A549 (cell line): ENCODE measurements at regions not wholly inside any gene's neighbourhood (a gene's known extent, or its start where the extent isn't known, plus 50 kb on each side); places are given as distances from the start of the nearest gene placed in this dataset.

Experiments
- ATAC-seq, 2 experiments: fragments of 200-7000 bp in 1 of 2; fragments of >200 bp in 1 of 2; cut with Nextera tagmentation in 1 of 2; cut with Tn5 transposase in 1 of 2; 3 replicates each; pipeline versions ENCODE4 v1.8.0 to v1.9.1; 2018 to 2020; ENCODE audit warnings: mild to moderate bottlenecking in 1 of 2, moderate library complexity in 1 of 2
- CTCF ChIA-PET: fragments of 300-600 bp; sonication (Branson Sonifier 250); formaldehyde crosslinking; extraction: SDS; loops from one replicate; lab custom pipeline; 2021; ENCODE audit warnings: antibody characterized with exemption, inconsistent platforms; lab: Yijun Ruan, JAX
- POLR2A ChIA-PET: fragments of 350-600 bp; formaldehyde crosslinking; extraction: SDS; loops from one replicate; lab custom pipeline; 2021; ENCODE audit warnings: antibody characterized with exemption, inconsistent platforms; lab: Yijun Ruan, JAX
- DNase-seq, 2 experiments: peaks; one replicate each; pipeline versions ENCODE4 v3.0.0 to v3.0.0-alpha.2; 2011 to 2016; ENCODE audit warnings: low read depth in 1 of 2, low spot score in 1 of 2
- FAIRE-seq: peaks from 2 replicates; lab custom pipeline; 2011; peaks lifted over from hg19 to GRCh38; lab: Jason Lieb, UNC
- H3K27ac ChIP-seq, 2 experiments: fragments of >200 bp; sonication (Bioruptor Twin); formaldehyde crosslinking; 3 replicates each; pipeline ENCODE4 v1.5.1; 2016 to 2017
- H3K4me1 ChIP-seq: fragments of >200 bp; sonication (Bioruptor Twin); formaldehyde crosslinking; 3 replicates; pipeline ENCODE4 v1.6.1; 2016
- H3K4me2 ChIP-seq: fragments of >200 bp; sonication (Bioruptor Twin); formaldehyde crosslinking; 3 replicates; pipeline ENCODE4 v1.6.1; 2016
- H3K4me3 ChIP-seq: fragments of >200 bp; sonication (Bioruptor Twin); formaldehyde crosslinking; 3 replicates; pipeline ENCODE4 v1.5.1; 2016
- H3K9me3 ChIP-seq: fragments of >200 bp; sonication (Bioruptor Twin); formaldehyde crosslinking; 3 replicates; pipeline ENCODE4 v1.6.1; 2016
- BHLHE40 ChIP-seq: IDR thresholded peaks from 2 replicates; pipeline ENCODE4 v1.6.1; 2012; ENCODE audit warnings: low read depth, low read length, inconsistent platforms
- CBX2 ChIP-seq: fragments of 200-600 bp; sonication (generic); IDR thresholded peaks from 2 replicates; pipeline ENCODE4 v1.6.1; 2016; ENCODE audit warnings: low read depth, mild to moderate bottlenecking, borderline replicate concordance
- CBX8 ChIP-seq: fragments of 200-600 bp; sonication (generic); IDR thresholded peaks from 2 replicates; pipeline ENCODE4 v1.6.1; 2016
- CHD2 ChIP-seq: fragments of 150-350 bp; IDR thresholded peaks from 2 replicates; pipeline ENCODE4 v1.6.1; 2014; ENCODE audit warnings: low read length; ENCODE audit not compliant: partially characterized antibody
- EHMT2 ChIP-seq: fragments of 200-600 bp; sonication (generic); IDR thresholded peaks from 2 replicates; pipeline ENCODE4 v1.6.1; 2016; ENCODE audit warnings: antibody characterized with exemption, low read depth, mild to moderate bottlenecking, moderate library complexity
- EP300 ChIP-seq, 2 experiments: fragments of >200 bp; sonication (Bioruptor Twin); formaldehyde crosslinking; IDR thresholded peaks; 2 replicates in 1 of 2; 3 replicates in 1 of 2; pipeline ENCODE4 v1.6.1; 2016 to 2017
- FOSL2 ChIP-seq, 2 experiments: fragments of 450-650 bp in 1 of 2; fragments of >200 bp in 1 of 2; sonication (Bioruptor Twin) in 1 of 2; formaldehyde crosslinking; IDR thresholded peaks; 2 replicates each; pipeline versions ENCODE4 v1.5.0 to v1.6.1; 2016 to 2020; ENCODE audit warnings: mild to moderate bottlenecking in 1 of 2, moderate library complexity in 1 of 2
- FOXS1 ChIP-seq: fragments of 250-450 bp; sonication (Bioruptor Pico); IDR thresholded peaks from 2 replicates; pipeline ENCODE4 v1.5.0; 2020; ENCODE audit warnings: mild to moderate bottlenecking, moderate library complexity
- GATA3 ChIP-seq: IDR thresholded peaks from 2 replicates; pipeline ENCODE4 v1.6.1; 2012; ENCODE audit warnings: borderline replicate concordance
- HOXB5 ChIP-seq: fragments of 250-450 bp; sonication (Bioruptor Pico); IDR thresholded peaks from 2 replicates; pipeline ENCODE4 v1.5.0; 2020; ENCODE audit warnings: mild to moderate bottlenecking, moderate library complexity
- JUN ChIP-seq, 2 experiments: fragments of >200 bp; sonication (Bioruptor Twin); formaldehyde crosslinking; IDR thresholded peaks; 2 replicates in 1 of 2; 3 replicates in 1 of 2; pipeline ENCODE4 v1.6.1; 2016 to 2017
- JUNB ChIP-seq: fragments of >200 bp; sonication (Bioruptor Twin); formaldehyde crosslinking; IDR thresholded peaks from 2 replicates; pipeline ENCODE4 v1.6.1; 2016
- KDM5A ChIP-seq: fragments of 200-600 bp; sonication (generic); IDR thresholded peaks from 2 replicates; pipeline ENCODE4 v1.6.1; 2016; ENCODE audit warnings: antibody characterized with exemption, mild to moderate bottlenecking
- MYC ChIP-seq: IDR thresholded peaks from 2 replicates; pipeline ENCODE4 v1.6.1; 2012; ENCODE audit warnings: mild to moderate bottlenecking, inconsistent platforms, low read length, improper control_type of control experiment, borderline replicate concordance
- NPAS2 ChIP-seq: fragments of 250-450 bp; sonication (Bioruptor Pico); IDR thresholded peaks from 2 replicates; pipeline ENCODE4 v1.8.0; 2022; ENCODE audit warnings: mild to moderate bottlenecking, moderate library complexity, borderline replicate concordance
- NR3C1 ChIP-seq: fragments of >200 bp; sonication (Bioruptor Twin); formaldehyde crosslinking; IDR thresholded peaks from 3 replicates; pipeline ENCODE4 v1.6.1; 2017
- RARB ChIP-seq: fragments of 250-450 bp; sonication (Bioruptor Pico); IDR thresholded peaks from 2 replicates; pipeline ENCODE4 v1.8.0; 2021; ENCODE audit warnings: mild to moderate bottlenecking, moderate library complexity
- RCOR1 ChIP-seq: fragments of 150-350 bp; IDR thresholded peaks from 2 replicates; pipeline ENCODE4 v1.6.1; 2014; ENCODE audit warnings: antibody characterized with exemption, low read length, low read depth
- RNF2 ChIP-seq: fragments of 200-600 bp; sonication (generic); IDR thresholded peaks from 2 replicates; pipeline ENCODE4 v1.6.1; 2016; ENCODE audit warnings: low read depth, mild to moderate bottlenecking, antibody characterized with exemption, moderate library complexity, borderline replicate concordance
- SMC3 ChIP-seq: fragments of >200 bp; sonication (Bioruptor Twin); formaldehyde crosslinking; IDR thresholded peaks from 3 replicates; pipeline ENCODE4 v1.6.1; 2018; ENCODE audit warnings: inconsistent platforms
- TFCP2L1 ChIP-seq: fragments of 250-450 bp; sonication (Bioruptor Pico); IDR thresholded peaks from 2 replicates; pipeline ENCODE4 v1.5.0; 2021; ENCODE audit warnings: mild to moderate bottlenecking
- TP53 ChIP-seq: fragments of 250-450 bp; sonication (Bioruptor Pico); IDR thresholded peaks from 2 replicates; pipeline ENCODE4 v1.5.0; 2021; ENCODE audit warnings: mild to moderate bottlenecking, moderate library complexity
- ZNF302 ChIP-seq: fragments of 250-450 bp; sonication (Bioruptor Pico); IDR thresholded peaks from 2 replicates; pipeline ENCODE4 v1.9.0; 2021; ENCODE audit warnings: inconsistent platforms, mild to moderate bottlenecking, moderate library complexity
- ZSCAN20 ChIP-seq: fragments of 250-450 bp; sonication (Bioruptor Pico); IDR thresholded peaks from 2 replicates; pipeline ENCODE4 v1.8.0; 2022; ENCODE audit warnings: mild to moderate bottlenecking, moderate library complexity
- WGBS: methylation state at CpG from one replicate; pipeline ENCODE4 v1.1.6; 2017; ENCODE audit errors: missing lambda C conversion rate; 5-methylcytosine and 5-hydroxymethylcytosine counted together
- TF ChIP-seq, protein P1 (sequence below): fragments of >200 bp; sonication (Bioruptor Twin); formaldehyde crosslinking; IDR thresholded peaks from 3 replicates; pipeline ENCODE4 v1.5.1; 2016
- TF ChIP-seq, protein P2 (sequence below): IDR thresholded peaks from 2 replicates; pipeline ENCODE4 v1.6.1; 2012

DNA sequence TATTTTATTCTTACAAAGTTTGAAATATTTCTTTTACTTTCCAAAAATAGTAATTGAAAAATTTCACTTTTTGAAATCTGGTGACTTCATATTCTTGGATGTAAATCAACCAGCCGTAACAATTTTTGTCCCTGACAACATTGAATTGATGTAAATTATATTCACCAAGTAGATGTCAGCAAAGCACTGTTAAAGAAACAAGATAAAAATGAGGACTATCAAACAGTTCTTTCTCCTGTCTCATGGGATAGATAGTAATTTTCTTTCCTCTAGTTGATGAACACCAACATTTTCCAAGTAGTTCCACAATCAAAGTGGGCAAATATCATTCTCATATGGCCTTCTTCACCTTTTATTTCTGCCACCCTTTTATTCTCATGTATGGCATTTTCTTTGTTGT is 1461.9 kb downstream of the MAT2B start:
- CTCF ChIA-PET, result no interaction called here
- TF ChIP-seq SMC3, result no peak
- TF ChIP-seq TFCP2L1, result no peak

DNA sequence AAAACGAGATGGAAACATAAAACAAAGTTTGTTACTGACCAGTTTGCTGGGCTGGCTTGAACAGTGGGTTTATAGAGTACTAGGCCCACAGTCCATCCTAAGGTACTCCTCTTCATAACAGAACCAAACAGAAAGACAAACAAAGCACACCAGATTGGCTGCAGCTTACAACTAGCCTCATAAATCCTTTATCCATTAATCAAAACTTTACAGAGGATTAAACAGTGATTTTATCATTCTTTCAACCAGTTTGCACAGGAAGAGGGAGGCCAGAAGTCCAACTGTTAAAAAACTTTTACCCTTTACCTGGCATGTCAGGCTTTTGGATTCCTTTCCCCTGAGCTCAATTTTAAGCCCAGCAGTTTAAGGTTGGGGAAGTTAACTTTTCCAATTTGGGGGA is 1467.6 kb downstream of the MAT2B start:
- DNase-seq (no peak), ATAC-seq (no peak), FAIRE-seq (no peak)
- TF ChIP-seq HOXB5 (CRISPR knock-in tag) (no peak), KDM5A (no peak), FOXS1 (no peak), ZSCAN20 (CRISPR knock-in tag) (no peak), NPAS2 (CRISPR knock-in tag) (no peak), CBX8 (no peak), RCOR1 (no peak), EP300 (IDR thresholded peaks at IDR 0.05) (no peak), JUN (IDR thresholded peaks at IDR 0.05) (no peak), CHD2 (no peak), RARB (CRISPR knock-in tag) (no peak)
- TF ChIP-seq, protein P1, sequence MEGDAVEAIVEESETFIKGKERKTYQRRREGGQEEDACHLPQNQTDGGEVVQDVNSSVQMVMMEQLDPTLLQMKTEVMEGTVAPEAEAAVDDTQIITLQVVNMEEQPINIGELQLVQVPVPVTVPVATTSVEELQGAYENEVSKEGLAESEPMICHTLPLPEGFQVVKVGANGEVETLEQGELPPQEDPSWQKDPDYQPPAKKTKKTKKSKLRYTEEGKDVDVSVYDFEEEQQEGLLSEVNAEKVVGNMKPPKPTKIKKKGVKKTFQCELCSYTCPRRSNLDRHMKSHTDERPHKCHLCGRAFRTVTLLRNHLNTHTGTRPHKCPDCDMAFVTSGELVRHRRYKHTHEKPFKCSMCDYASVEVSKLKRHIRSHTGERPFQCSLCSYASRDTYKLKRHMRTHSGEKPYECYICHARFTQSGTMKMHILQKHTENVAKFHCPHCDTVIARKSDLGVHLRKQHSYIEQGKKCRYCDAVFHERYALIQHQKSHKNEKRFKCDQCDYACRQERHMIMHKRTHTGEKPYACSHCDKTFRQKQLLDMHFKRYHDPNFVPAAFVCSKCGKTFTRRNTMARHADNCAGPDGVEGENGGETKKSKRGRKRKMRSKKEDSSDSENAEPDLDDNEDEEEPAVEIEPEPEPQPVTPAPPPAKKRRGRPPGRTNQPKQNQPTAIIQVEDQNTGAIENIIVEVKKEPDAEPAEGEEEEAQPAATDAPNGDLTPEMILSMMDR, result no peak
- POLR2A ChIA-PET, result no interaction called here
- no peak overlapping the region for H3K4me3 ChIP-seq
- H3K4me2 ChIP-seq, result no peak overlapping the region
- H3K4me1 ChIP-seq, result no peaks in the 10 kb centered on the region
- H3K9me3 ChIP-seq, result 0 out of 3 replicates have a peak, but pooled peaks cover 4% of the 10 kb centered on the region
- CTCF ChIA-PET, result no interaction called here
- H3K27ac ChIP-seq, result no peak overlapping the region
- 0% methylated on average over 1 of the region's 1 CpG for WGBS

More for the DNA sequence above, 1461.9 kb downstream of the MAT2B start:
- H3K27ac ChIP-seq, result no peak overlapping the region
- no peak for ATAC-seq
- no peak overlapping the region for H3K4me2 ChIP-seq
- H3K4me3 ChIP-seq, result no peak overlapping the region
- H3K9me3 ChIP-seq, result no peaks in the 10 kb centered on the region
- 14% methylated on average over 1 of the region's 1 CpG for WGBS
- no peak for DNase-seq
- H3K4me1 ChIP-seq, result no peaks in the 10 kb centered on the region
- POLR2A ChIA-PET, result no interaction called here
- no peak for FAIRE-seq

DNA sequence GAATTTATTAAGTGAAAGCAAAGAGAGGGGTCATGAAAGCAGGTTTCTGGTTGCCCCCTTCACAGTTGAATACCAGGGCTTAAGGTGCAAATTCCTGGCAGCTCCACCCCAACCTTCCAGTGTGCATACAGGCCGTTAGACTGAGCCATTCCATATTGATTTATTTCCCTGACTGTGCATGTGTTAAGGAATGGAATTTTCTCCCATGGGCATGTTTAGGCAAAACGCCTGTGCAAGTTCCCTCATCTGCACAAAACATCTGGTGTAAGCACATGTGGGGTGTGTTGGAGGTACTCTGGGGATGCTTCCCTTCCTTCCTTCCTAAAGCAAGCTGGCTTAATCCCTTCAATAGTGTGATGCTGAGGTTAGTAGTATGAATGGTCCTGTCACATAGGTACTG is 1470.6 kb downstream of the MAT2B start:
- POLR2A ChIA-PET, result no interaction called here
- Histone ChIP-seq H3K4me2 (no peak overlapping the region), H3K4me3 (no peak overlapping the region), H3K27ac (no peak overlapping the region), H3K9me3 (0 out of 3 replicates have a peak, but pooled peaks cover 4% of the 10 kb centered on the region), H3K4me1 (no peaks in the 10 kb centered on the region)
- CTCF ChIA-PET, result no interaction called here
- no peak for TF ChIP-seq NPAS2 (CRISPR knock-in tag)
- FAIRE-seq (no peak), DNase-seq (no peak), ATAC-seq (no peak)
- WGBS, result 0% methylated on average over 2 of the region's 2 CpGs

DNA sequence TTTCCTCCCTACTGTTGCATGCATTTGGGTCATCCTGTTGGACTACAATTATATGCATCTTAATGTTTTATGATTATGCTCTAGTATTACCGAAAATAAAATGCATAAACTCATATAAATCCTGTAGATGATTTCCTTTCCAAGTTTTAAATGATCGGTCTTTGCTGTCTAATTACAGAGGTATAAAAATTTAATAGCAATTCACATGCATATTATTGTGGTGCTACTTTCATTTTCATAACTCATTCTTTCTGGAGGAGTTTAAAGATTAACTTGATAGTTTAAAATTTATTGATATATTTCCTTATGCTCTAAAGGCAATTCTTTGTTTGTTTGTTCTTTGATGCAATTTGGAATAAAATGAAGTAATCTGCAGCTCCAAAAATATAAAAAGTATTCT is 1475.1 kb downstream of the MAT2B start:
- no peak for FAIRE-seq
- no peak overlapping the region for H3K27ac ChIP-seq
- 22% methylated on average over 2 of the region's 2 CpGs for WGBS

DNA sequence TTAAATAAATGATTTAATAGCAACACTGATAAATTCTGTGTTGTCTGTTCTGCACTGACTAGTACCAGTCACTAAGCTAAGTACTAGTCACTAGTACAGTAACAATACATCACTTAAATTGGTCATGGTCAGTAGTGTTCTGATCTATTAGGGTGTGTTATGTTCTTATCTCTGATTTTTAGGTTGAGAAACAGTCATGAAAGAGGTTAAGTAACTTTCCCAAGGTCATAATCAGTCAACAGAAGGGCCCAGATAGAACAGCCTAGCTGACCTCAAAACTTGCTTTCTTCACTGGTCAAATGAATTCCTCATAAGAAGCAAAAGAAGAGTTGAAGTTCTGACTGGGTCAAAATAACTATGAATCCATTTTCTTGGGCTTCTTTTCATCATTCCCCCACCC is 1492.7 kb downstream of the MAT2B start:
- no peak for DNase-seq
- no peak for FAIRE-seq
- no peak for ATAC-seq
- no peak overlapping the region for H3K27ac ChIP-seq
- no peak overlapping the region for H3K4me2 ChIP-seq
- TF ChIP-seq CHD2, result no peak
- no peak for TF ChIP-seq MYC
- TF ChIP-seq TP53 (CRISPR knock-in tag), result no peak
- TF ChIP-seq, protein P2, sequence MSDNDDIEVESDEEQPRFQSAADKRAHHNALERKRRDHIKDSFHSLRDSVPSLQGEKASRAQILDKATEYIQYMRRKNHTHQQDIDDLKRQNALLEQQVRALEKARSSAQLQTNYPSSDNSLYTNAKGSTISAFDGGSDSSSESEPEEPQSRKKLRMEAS, result no peak
- TF ChIP-seq BHLHE40, result no peak
- TF ChIP-seq GATA3, result no peak
- no peak for TF ChIP-seq JUNB
- TF ChIP-seq ZNF302 (CRISPR knock-in tag), result no peak
- no peak for TF ChIP-seq FOSL2 (IDR thresholded peaks at IDR 0.05)
- no peak for TF ChIP-seq FOSL2 (CRISPR knock-in tag; IDR thresholded peaks at IDR 0.05)
- TF ChIP-seq RNF2, result no peak
- TF ChIP-seq EP300 (IDR thresholded peaks at IDR 0.05), result no peak
- TF ChIP-seq NR3C1, result no peak
- no peaks in the 10 kb centered on the region for H3K4me1 ChIP-seq
- H3K4me3 ChIP-seq, result no peak overlapping the region
- ChIA-PET POLR2A (no interaction called here), CTCF (no interaction called here)
- H3K9me3 ChIP-seq, result no peaks in the 10 kb centered on the region

More for the DNA sequence above, 1475.1 kb downstream of the MAT2B start:
- DNase-seq (no peak), ATAC-seq (no peak)
- 0 out of 3 replicates have a peak, but pooled peaks cover 4% of the 10 kb centered on the region for H3K9me3 ChIP-seq
- ChIA-PET CTCF (no interaction called here), POLR2A (no interaction called here)
- no peaks in the 10 kb centered on the region for H3K4me1 ChIP-seq
- TF ChIP-seq EHMT2 (no peak), FOSL2 (IDR thresholded peaks at IDR 0.05) (no peak), FOSL2 (CRISPR knock-in tag; IDR thresholded peaks at IDR 0.05) (no peak), CBX2 (no peak)
- no peak overlapping the region for H3K4me3 ChIP-seq
- H3K4me2 ChIP-seq, result no peak overlapping the region
